HG03175 (cell line): ENCODE measurements at regions not wholly inside any gene's neighbourhood (a gene's known extent, or its start where the extent isn't known, plus 50 kb on each side); places are given as distances from the start of the nearest gene placed in this dataset.
"Not testable (repeated sequence)": the region's sequence is repeated elsewhere in the genome, so short reads cannot be mapped to it uniquely, and the experiment has no call there.

Experiments
- ATAC-seq: cut with Tn5 transposase; IDR thresholded peaks from one replicate; pipeline ENCODE4 v1.9.1; 2021; ENCODE audit warnings: mild to moderate bottlenecking, moderate library complexity; ENCODE audit not compliant: unreplicated experiment

GRCh38 chr16:21487956-21488355 lies 111.4 kb upstream of the METTL9 start:
- not testable (repeated sequence) for ATAC-seq

- not testable (repeated sequence) for ATAC-seq
Measured at GRCh38 chr16:21499046-21499445, 100.3 kb upstream of the METTL9 start.

GRCh38 chr16:21501223-21501868 lies 98.0 kb upstream of the METTL9 start:
- ATAC-seq: peak; percentile 46

- peak; percentile 69 for ATAC-seq
Measured at GRCh38 chr16:21501869-21502667, 97.3 kb upstream of the METTL9 start.

- ATAC-seq: not testable (repeated sequence)
Measured at GRCh38 chr16:21503574-21503920, 95.8 kb upstream of the METTL9 start.

- ATAC-seq: not testable (repeated sequence)
Measured at GRCh38 chr16:21503941-21504832, 95.2 kb upstream of the METTL9 start.

GRCh38 chr16:21505751-21506520 lies 93.4 kb upstream of the METTL9 start:
- not testable (repeated sequence) for ATAC-seq

- ATAC-seq: peak; percentile 62
Measured at GRCh38 chr16:21506857-21507456, 92.4 kb upstream of the METTL9 start.

GRCh38 chr16:21507631-21508305 lies 91.6 kb upstream of the METTL9 start:
- ATAC-seq: not testable (repeated sequence)

GRCh38 chr16:21508661-21509436 lies 90.5 kb upstream of the METTL9 start:
- ATAC-seq: not testable (repeated sequence)

GRCh38 chr16:21509437-21510086 lies 89.8 kb upstream of the METTL9 start:
- ATAC-seq: not testable (repeated sequence)

GRCh38 chr16:21510869-21511255 lies 88.5 kb upstream of the METTL9 start:
- not testable (repeated sequence) for ATAC-seq

GRCh38 chr16:21511315-21512210 lies 87.8 kb upstream of the METTL9 start:
- not testable (repeated sequence) for ATAC-seq

GRCh38 chr16:21512280-21513192 lies 86.8 kb upstream of the METTL9 start:
- ATAC-seq: not testable (repeated sequence)

- not testable (repeated sequence) for ATAC-seq
Measured at GRCh38 chr16:21513337-21513741, 86.0 kb upstream of the METTL9 start.

- ATAC-seq: not testable (repeated sequence)
Measured at GRCh38 chr16:21513812-21514473, 85.4 kb upstream of the METTL9 start.
